DOHH2 (cell line): ENCODE measurements at regions not wholly inside any gene's neighbourhood (a gene's known extent, or its start where the extent isn't known, plus 50 kb on each side); places are given as distances from the start of the nearest gene placed in this dataset.

Experiments used
- H3F3A ChIP-seq: fragments of 200-600 bp; sonication (generic), shearing (Covaris generic); 2 replicates; pipeline ENCODE4 v1.6.0; 2016; ENCODE audit warnings: antibody characterized with exemption, mild to moderate bottlenecking; ENCODE audit not compliant: control insufficient read depth, insufficient read depth
- H3K27ac ChIP-seq: fragments of 200-600 bp; sonication (generic); 2 replicates; pipeline ENCODE4 v1.5.1; 2014; ENCODE audit warnings: low read depth, mild to moderate bottlenecking, low read length, moderate library complexity
- H3K27me3 ChIP-seq: fragments of 200-600 bp; sonication (generic); 2 replicates; pipeline ENCODE4 v1.6.1; 2014; ENCODE audit warnings: mild to moderate bottlenecking, low read length, mixed read lengths; ENCODE audit not compliant: control insufficient read depth
- H3K36me3 ChIP-seq: fragments of 200-600 bp; sonication (generic); 2 replicates; pipeline ENCODE4 v1.6.1; 2014; ENCODE audit warnings: mild to moderate bottlenecking, low read length, moderate library complexity, mixed read lengths; ENCODE audit not compliant: control insufficient read depth
- H3K4me1 ChIP-seq: fragments of 200-600 bp; sonication (generic); 2 replicates; pipeline ENCODE4 v1.6.1; 2014; ENCODE audit warnings: mild to moderate bottlenecking, low read length, mixed read lengths; ENCODE audit not compliant: control insufficient read depth
- H3K4me2 ChIP-seq: fragments of 200-600 bp; sonication (generic); 2 replicates; pipeline ENCODE4 v1.6.0; 2014; ENCODE audit warnings: mild to moderate bottlenecking, low read length, moderate library complexity
- H3K4me3 ChIP-seq: fragments of 200-600 bp; sonication (generic); 2 replicates; pipeline ENCODE4 v1.5.1; 2014; ENCODE audit warnings: mild to moderate bottlenecking, low read length, mixed read lengths
- H3K79me2 ChIP-seq: fragments of 200-600 bp; sonication (generic); 2 replicates; pipeline ENCODE4 v1.6.1; 2014; ENCODE audit warnings: mild to moderate bottlenecking, low read length, mixed read lengths; ENCODE audit not compliant: control insufficient read depth
- H3K9me2 ChIP-seq: fragments of 200-600 bp; sonication (generic); replicated peaks from 2 replicates; pipeline ENCODE4 v1.6.1; 2014; ENCODE audit warnings: mild to moderate bottlenecking, low read length, mixed read lengths; ENCODE audit not compliant: control insufficient read depth
- H3K9me3 ChIP-seq: fragments of 200-600 bp; sonication (generic); 2 replicates; pipeline ENCODE4 v1.6.1; 2014; ENCODE audit warnings: antibody characterized with exemption, low read length, mixed read lengths; ENCODE audit not compliant: control insufficient read depth, insufficient read depth
- H4K20me1 ChIP-seq: fragments of 200-600 bp; sonication (generic); 2 replicates; pipeline ENCODE4 v1.6.0; 2014; ENCODE audit warnings: low read depth, mild to moderate bottlenecking, antibody characterized with exemption, low read length, moderate library complexity; ENCODE audit not compliant: control insufficient read depth, insufficient read depth
- EZH2phosphoT487 ChIP-seq: fragments of 200-600 bp; sonication (generic); IDR thresholded peaks from 2 replicates; pipeline ENCODE4 v1.6.1; 2017; ENCODE audit warnings: borderline replicate concordance, mild to moderate bottlenecking, antibody characterized with exemption, low read length, moderate library complexity, mixed read lengths
- TF ChIP-seq, protein P1 (sequence below): fragments of 200-600 bp; sonication (generic); IDR thresholded peaks from one replicate; pipeline ENCODE4 v1.5.1; 2014; ENCODE audit warnings: antibody characterized with exemption, mild to moderate bottlenecking, low read depth, low read length; ENCODE audit not compliant: poor library complexity, severe bottlenecking

DNA sequence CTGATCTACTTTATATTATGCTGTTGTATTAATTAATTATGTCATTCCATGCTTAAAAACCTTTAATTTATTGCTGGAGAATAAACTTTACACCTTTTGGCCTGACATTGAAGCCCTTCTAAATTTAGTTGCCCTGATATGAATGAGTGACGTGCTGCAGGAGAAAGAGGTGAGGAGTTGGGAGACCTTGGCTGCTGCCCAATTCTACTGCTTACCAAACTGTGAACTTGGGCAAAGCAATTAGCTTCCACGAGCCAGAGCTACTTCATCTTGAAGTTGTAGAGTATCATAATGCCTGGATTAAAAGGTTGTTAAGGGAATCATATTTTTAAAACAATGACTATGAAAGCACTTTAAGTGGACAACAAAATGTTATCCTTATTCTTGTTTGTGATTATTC, 126.8 kb upstream of the DEPDC1 start:
- H3K4me2 ChIP-seq: no peak overlapping the region

DNA sequence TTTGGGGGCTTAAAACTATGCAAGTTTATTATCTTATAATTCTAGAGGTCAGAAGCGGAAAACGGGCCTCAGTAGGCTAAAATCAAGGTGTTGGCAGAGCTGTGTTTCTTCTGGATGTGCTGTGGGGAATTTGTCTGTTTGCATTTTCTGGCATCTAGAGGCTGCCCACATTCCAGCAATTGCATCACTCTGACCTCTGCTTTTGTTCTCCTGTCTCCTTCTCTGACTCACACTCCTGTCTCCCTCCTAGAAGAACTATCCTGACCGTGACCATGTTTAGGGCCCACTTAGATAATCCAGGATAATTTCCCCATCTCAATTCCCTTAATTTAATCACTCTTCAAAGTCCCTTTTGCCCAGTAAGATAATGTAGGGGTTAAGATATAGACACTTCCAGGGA, 127.4 kb upstream of the DEPDC1 start:
- Histone ChIP-seq H3K79me2 (no peaks in the 10 kb centered on the region), H3K36me3 (no peaks in the 10 kb centered on the region), H3K27me3 (no peaks in the 10 kb centered on the region), H3K4me3 (no peak overlapping the region), H3K27ac (no peak overlapping the region), H3K4me2 (no peak overlapping the region), H3K4me1 (no peaks in the 10 kb centered on the region), H3K9me2 (no peaks in the 10 kb centered on the region), H4K20me1 (no peaks in the 10 kb centered on the region), H3F3A (no peaks in the 10 kb centered on the region), H3K9me3 (peaks cover 15% of the 10 kb centered on the region; the same call in 1 of the 2 replicates)
- TF ChIP-seq, protein P1, sequence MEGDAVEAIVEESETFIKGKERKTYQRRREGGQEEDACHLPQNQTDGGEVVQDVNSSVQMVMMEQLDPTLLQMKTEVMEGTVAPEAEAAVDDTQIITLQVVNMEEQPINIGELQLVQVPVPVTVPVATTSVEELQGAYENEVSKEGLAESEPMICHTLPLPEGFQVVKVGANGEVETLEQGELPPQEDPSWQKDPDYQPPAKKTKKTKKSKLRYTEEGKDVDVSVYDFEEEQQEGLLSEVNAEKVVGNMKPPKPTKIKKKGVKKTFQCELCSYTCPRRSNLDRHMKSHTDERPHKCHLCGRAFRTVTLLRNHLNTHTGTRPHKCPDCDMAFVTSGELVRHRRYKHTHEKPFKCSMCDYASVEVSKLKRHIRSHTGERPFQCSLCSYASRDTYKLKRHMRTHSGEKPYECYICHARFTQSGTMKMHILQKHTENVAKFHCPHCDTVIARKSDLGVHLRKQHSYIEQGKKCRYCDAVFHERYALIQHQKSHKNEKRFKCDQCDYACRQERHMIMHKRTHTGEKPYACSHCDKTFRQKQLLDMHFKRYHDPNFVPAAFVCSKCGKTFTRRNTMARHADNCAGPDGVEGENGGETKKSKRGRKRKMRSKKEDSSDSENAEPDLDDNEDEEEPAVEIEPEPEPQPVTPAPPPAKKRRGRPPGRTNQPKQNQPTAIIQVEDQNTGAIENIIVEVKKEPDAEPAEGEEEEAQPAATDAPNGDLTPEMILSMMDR: no peak
- no peak for TF ChIP-seq EZH2phosphoT487

More for the DNA sequence above, 126.8 kb upstream of the DEPDC1 start:
- H3K36me3 ChIP-seq: no peaks in the 10 kb centered on the region
- no peaks in the 10 kb centered on the region for H4K20me1 ChIP-seq
- no peak overlapping the region for H3K4me3 ChIP-seq
- H3K9me3 ChIP-seq: peaks cover 15% of the 10 kb centered on the region; the same call in 1 of the 2 replicates
- H3K27me3 ChIP-seq: no peaks in the 10 kb centered on the region
- no peaks in the 10 kb centered on the region for H3K9me2 ChIP-seq
- H3K27ac ChIP-seq: no peak overlapping the region
- H3K79me2 ChIP-seq: no peaks in the 10 kb centered on the region
- TF ChIP-seq, protein P1: no peak
- TF ChIP-seq EZH2phosphoT487: no peak
- H3F3A ChIP-seq: no peaks in the 10 kb centered on the region
- H3K4me1 ChIP-seq: no peaks in the 10 kb centered on the region

DNA sequence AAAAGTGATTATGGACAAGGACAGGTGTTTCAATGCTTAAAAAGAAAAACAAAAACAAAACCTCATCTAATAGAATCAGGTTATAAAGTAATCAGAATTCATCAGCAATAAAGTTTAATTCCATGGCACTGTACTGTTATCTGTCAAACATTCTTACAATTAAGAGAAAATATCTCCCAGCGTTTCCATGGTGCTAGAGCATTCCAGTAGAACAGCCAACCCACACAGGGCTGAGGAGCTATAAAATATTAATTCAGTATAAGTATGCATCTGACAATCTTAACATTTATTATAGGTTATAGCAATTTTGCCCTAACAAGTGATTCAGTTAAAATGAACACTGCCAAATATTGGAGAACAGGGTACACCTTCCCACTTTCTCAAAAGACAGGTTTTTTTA, 128.7 kb upstream of the DEPDC1 start:
- H3K27me3 ChIP-seq: no peaks in the 10 kb centered on the region
- H3F3A ChIP-seq: no peaks in the 10 kb centered on the region

More for the DNA sequence above, 128.7 kb upstream of the DEPDC1 start:
- no peak overlapping the region for H3K4me3 ChIP-seq
- H3K9me3 ChIP-seq: peaks cover 9% of the 10 kb centered on the region; the same call in 1 of the 2 replicates
- H3K4me2 ChIP-seq: no peak overlapping the region
- H3K27ac ChIP-seq: no peak overlapping the region
- TF ChIP-seq EZH2phosphoT487: no peak
- TF ChIP-seq, protein P1: no peak
- no peaks in the 10 kb centered on the region for H4K20me1 ChIP-seq
- H3K4me1 ChIP-seq: no peaks in the 10 kb centered on the region
- no peaks in the 10 kb centered on the region for H3K36me3 ChIP-seq
- no peaks in the 10 kb centered on the region for H3K79me2 ChIP-seq
- no peaks in the 10 kb centered on the region for H3K9me2 ChIP-seq
